ENCODE measurements at regions not wholly inside any gene's neighbourhood (a gene's known extent, or its start where the extent isn't known, plus 50 kb on each side); places are given as distances from the start of the nearest gene placed in this dataset.

- TF ChIP-seq ZBTB33 (IDR thresholded peaks at IDR 0.05) (no peak), NR2F2 (IDR thresholded peaks at IDR 0.05) (no peak)
These were observed 501.2 kb downstream of the ZNF608 start (continued) for GRCh38 chr5:124245276-124245675.

GRCh38 chr5:124240732-124241131, 505.7 kb downstream of the ZNF608 start:
- no peak overlapping the region for H3K9ac ChIP-seq (ENCODE audit: low read depth in 1 of 2, low read length in 2 of 2)
- H3K27ac ChIP-seq (ENCODE audit: low read depth in 1 of 2, low read length in 2 of 2) = no peak overlapping the region
- H3K4me3 ChIP-seq (ENCODE audit: low read depth in 1 of 3, low read length in 3 of 3) = no peak overlapping the region
- DNase-seq (ENCODE audit: low spot score) = no peak
- H3K4me1 ChIP-seq (ENCODE audit: control insufficient read depth in 4 of 4, insufficient read depth in 4 of 4, low read length in 3 of 4) = no peaks in the 10 kb centered on the region
- WGBS = 80% methylated on average over 1 of the region's 1 CpG
- no peaks in the 10 kb centered on the region for H3K27me3 ChIP-seq (ENCODE audit: control insufficient read depth in 4 of 4, insufficient read depth in 4 of 4, low read length in 3 of 4)
- peaks cover 2 to 9% (median 5%) of the 10 kb centered on the region in 4 donors for H3K9me3 ChIP-seq (ENCODE audit: control insufficient read depth in 4 of 4, low read length in 3 of 4)
- H3K36me3 ChIP-seq (ENCODE audit: control insufficient read depth in 4 of 4, insufficient read depth in 3 of 4, low read depth in 1 of 4, low read length in 3 of 4) = no peaks in the 10 kb centered on the region
- no peak for TF ChIP-seq TAF1 (conservative IDR thresholded peaks at IDR 0.05)
- TF ChIP-seq SP1 (IDR thresholded peaks at IDR 0.05) = no peak

GRCh38 chr5:124239572-124239971, 506.9 kb downstream of the ZNF608 start:
- H3K27ac ChIP-seq (ENCODE audit: low read depth in 1 of 2, low read length in 2 of 2) = no peak overlapping the region
- H3K27me3 ChIP-seq (ENCODE audit: control insufficient read depth in 4 of 4, insufficient read depth in 4 of 4, low read length in 3 of 4) = no peaks in the 10 kb centered on the region
- no peaks in the 10 kb centered on the region for H3K4me1 ChIP-seq (ENCODE audit: control insufficient read depth in 4 of 4, insufficient read depth in 4 of 4, low read length in 3 of 4)
- TF ChIP-seq TAF1 (conservative IDR thresholded peaks at IDR 0.05) = no peak
- no peak overlapping the region for H3K9ac ChIP-seq (ENCODE audit: low read depth in 1 of 2, low read length in 2 of 2)
- DNase-seq (ENCODE audit: low spot score) = no peak
- no peak overlapping the region for H3K4me3 ChIP-seq (ENCODE audit: low read depth in 1 of 3, low read length in 3 of 3)
- no peaks in the 10 kb centered on the region for H3K36me3 ChIP-seq (ENCODE audit: control insufficient read depth in 4 of 4, insufficient read depth in 3 of 4, low read depth in 1 of 4, low read length in 3 of 4)
- WGBS = 90% methylated on average over 3 of the region's 3 CpGs
- peaks cover under 1 to 7% (median 3%) of the 10 kb centered on the region in 4 donors for H3K9me3 ChIP-seq (ENCODE audit: control insufficient read depth in 4 of 4, low read length in 3 of 4)

GRCh38 chr5:124238350-124238749, 508.1 kb downstream of the ZNF608 start:
- no peak overlapping the region for H3K9ac ChIP-seq (ENCODE audit: low read depth in 1 of 2, low read length in 2 of 2)
- H3K4me3 ChIP-seq (ENCODE audit: low read depth in 1 of 3, low read length in 3 of 3) = no peak overlapping the region
- DNase-seq (ENCODE audit: low spot score) = no peak
- H3K36me3 ChIP-seq (ENCODE audit: control insufficient read depth in 4 of 4, insufficient read depth in 3 of 4, low read depth in 1 of 4, low read length in 3 of 4) = no peaks in the 10 kb centered on the region
- no peaks in the 10 kb centered on the region for H3K27me3 ChIP-seq (ENCODE audit: control insufficient read depth in 4 of 4, insufficient read depth in 4 of 4, low read length in 3 of 4)
- no peak overlapping the region for H3K27ac ChIP-seq (ENCODE audit: low read depth in 1 of 2, low read length in 2 of 2)
- H3K9me3 ChIP-seq (ENCODE audit: control insufficient read depth in 4 of 4, low read length in 3 of 4) = peaks cover 0 to 4% (median 3%) of the 10 kb centered on the region in 4 donors
- WGBS = 90% methylated on average over 6 of the region's 6 CpGs
- H3K4me1 ChIP-seq (ENCODE audit: control insufficient read depth in 4 of 4, insufficient read depth in 4 of 4, low read length in 3 of 4) = no peaks in the 10 kb centered on the region
- TF ChIP-seq ZBTB33 (IDR thresholded peaks at IDR 0.05) (no peak), FOXA1 (IDR thresholded peaks at IDR 0.05) (no peak), RAD21 (IDR thresholded peaks at IDR 0.05) (no peak)
- TF ChIP-seq, protein P1, sequence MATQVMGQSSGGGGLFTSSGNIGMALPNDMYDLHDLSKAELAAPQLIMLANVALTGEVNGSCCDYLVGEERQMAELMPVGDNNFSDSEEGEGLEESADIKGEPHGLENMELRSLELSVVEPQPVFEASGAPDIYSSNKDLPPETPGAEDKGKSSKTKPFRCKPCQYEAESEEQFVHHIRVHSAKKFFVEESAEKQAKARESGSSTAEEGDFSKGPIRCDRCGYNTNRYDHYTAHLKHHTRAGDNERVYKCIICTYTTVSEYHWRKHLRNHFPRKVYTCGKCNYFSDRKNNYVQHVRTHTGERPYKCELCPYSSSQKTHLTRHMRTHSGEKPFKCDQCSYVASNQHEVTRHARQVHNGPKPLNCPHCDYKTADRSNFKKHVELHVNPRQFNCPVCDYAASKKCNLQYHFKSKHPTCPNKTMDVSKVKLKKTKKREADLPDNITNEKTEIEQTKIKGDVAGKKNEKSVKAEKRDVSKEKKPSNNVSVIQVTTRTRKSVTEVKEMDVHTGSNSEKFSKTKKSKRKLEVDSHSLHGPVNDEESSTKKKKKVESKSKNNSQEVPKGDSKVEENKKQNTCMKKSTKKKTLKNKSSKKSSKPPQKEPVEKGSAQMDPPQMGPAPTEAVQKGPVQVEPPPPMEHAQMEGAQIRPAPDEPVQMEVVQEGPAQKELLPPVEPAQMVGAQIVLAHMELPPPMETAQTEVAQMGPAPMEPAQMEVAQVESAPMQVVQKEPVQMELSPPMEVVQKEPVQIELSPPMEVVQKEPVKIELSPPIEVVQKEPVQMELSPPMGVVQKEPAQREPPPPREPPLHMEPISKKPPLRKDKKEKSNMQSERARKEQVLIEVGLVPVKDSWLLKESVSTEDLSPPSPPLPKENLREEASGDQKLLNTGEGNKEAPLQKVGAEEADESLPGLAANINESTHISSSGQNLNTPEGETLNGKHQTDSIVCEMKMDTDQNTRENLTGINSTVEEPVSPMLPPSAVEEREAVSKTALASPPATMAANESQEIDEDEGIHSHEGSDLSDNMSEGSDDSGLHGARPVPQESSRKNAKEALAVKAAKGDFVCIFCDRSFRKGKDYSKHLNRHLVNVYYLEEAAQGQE (IDR thresholded peaks at IDR 0.05) = no peak
